Subcutaneous abdominal adipose tissue (tissue), 5 donors: ENCODE measurements at regions not wholly inside any gene's neighbourhood (a gene's known extent, or its start where the extent isn't known, plus 50 kb on each side); places are given as distances from the start of the nearest gene placed in this dataset.

Source experiments
- H3K27ac ChIP-seq: one replicate; pipeline ENCODE4 v1.7.0; 2013; ENCODE audit warnings: low read depth, mild to moderate bottlenecking, inconsistent platforms, low read length, moderate library complexity
- H3K27me3 ChIP-seq, 5 donors: one replicate each; pipeline ENCODE4 v1.7.0; 2013; ENCODE audit warnings: low read length in 5 of 5, inconsistent platforms in 1 of 5; ENCODE audit not compliant: control insufficient read depth in 5 of 5, insufficient read depth in 4 of 5
- H3K36me3 ChIP-seq, 5 donors: one replicate each; pipeline ENCODE4 v1.7.0; 2013; ENCODE audit warnings: low read length in 5 of 5; ENCODE audit not compliant: control insufficient read depth in 5 of 5, insufficient read depth in 5 of 5
- H3K4me1 ChIP-seq, 5 donors: one replicate each; pipeline ENCODE4 v1.7.0; 2013; ENCODE audit warnings: low read length in 5 of 5, mild to moderate bottlenecking in 3 of 5, moderate library complexity in 1 of 5; ENCODE audit not compliant: control insufficient read depth in 5 of 5, insufficient read depth in 5 of 5
- H3K4me3 ChIP-seq, 5 donors: one replicate each; pipeline ENCODE4 v1.7.0; 2013; ENCODE audit warnings: low read length in 5 of 5, low read depth in 1 of 5
- H3K9ac ChIP-seq, 5 donors: one replicate each; pipeline ENCODE4 v1.7.0; 2013; ENCODE audit warnings: low read length in 5 of 5, mild to moderate bottlenecking in 4 of 5, moderate library complexity in 3 of 5
- H3K9me3 ChIP-seq, 5 donors: one replicate each; pipeline ENCODE4 v1.7.0; 2013; ENCODE audit warnings: low read length in 5 of 5; ENCODE audit not compliant: control insufficient read depth in 5 of 5
- donor health status: healthy.
- donor health status: healthy.
- donor health status: healthy.
- donor health status: healthy.
- donor health status: healthy.

- H3K9me3 ChIP-seq, result peaks cover 3 to 19% (median 17%) of the 10 kb centered on the region in 5 donors
- H3K36me3 ChIP-seq, result no peaks in the 10 kb centered on the region
- no peaks in the 10 kb centered on the region for H3K4me1 ChIP-seq
- no peak overlapping the region for H3K4me3 ChIP-seq
- peaks cover 0 to 42% (median 13%) of the 10 kb centered on the region in 5 donors for H3K27me3 ChIP-seq
- no peak overlapping the region for H3K27ac ChIP-seq
- H3K9ac ChIP-seq, result no peak overlapping the region
These were observed 85.5 kb upstream of the PPP1R26 start for GRCh38 chr9:135394131-135394530.

GRCh38 chr9:135394699-135395645, 84.6 kb upstream of the PPP1R26 start:
- Histone ChIP-seq H3K4me1 (no peaks in the 10 kb centered on the region), H3K9ac (no peak overlapping the region), H3K27me3 (peaks cover 0 to 45% (median 14%) of the 10 kb centered on the region in 5 donors), H3K27ac (no peak overlapping the region), H3K4me3 (no peak overlapping the region), H3K36me3 (no peaks in the 10 kb centered on the region), H3K9me3 (peaks cover 3 to 19% (median 17%) of the 10 kb centered on the region in 5 donors)

- Histone ChIP-seq H3K9ac (no peak overlapping the region), H3K36me3 (no peaks in the 10 kb centered on the region), H3K9me3 (peaks cover 3 to 19% (median 17%) of the 10 kb centered on the region in 5 donors), H3K4me3 (no peak overlapping the region), H3K4me1 (no peaks in the 10 kb centered on the region), H3K27me3 (peaks cover 5 to 40% (median 12%) of the 10 kb centered on the region in 5 donors), H3K27ac (no peak overlapping the region)
These were observed 82.4 kb upstream of the PPP1R26 start for GRCh38 chr9:135397142-135397541.

DNA sequence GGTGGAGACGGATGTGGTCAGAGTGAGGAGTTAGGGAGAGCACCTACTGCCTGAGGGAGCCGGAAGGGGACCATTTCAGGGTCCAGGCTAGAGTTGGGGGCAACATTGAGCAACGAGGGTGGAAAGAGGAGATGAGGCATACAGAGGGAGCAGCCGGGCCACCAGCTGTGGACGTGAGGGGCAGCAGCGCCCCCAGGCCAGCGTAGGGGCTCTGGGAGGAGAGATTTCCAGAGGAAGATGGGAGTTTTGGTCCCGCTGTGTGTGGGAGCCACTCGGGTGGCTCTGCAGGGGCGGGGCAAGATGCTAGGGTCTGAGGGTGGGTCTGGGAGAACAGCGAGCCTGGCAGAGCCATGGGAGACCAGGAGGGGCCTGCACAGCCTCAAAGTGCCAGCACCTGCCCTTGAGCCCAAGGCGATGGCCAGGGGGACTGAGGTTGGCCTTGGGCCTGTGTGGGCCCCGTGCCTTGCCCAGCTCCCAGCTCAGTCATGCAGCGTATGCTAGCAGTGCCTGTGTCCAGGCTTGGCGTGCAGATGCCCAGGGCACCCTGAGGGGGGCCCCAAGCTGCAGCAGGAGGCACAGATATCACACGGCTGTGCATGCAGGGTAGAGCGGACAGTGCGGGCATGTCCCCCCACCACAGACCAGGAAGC, 80.5 kb upstream of the PPP1R26 start:
- no peaks in the 10 kb centered on the region for H3K4me1 ChIP-seq

DNA sequence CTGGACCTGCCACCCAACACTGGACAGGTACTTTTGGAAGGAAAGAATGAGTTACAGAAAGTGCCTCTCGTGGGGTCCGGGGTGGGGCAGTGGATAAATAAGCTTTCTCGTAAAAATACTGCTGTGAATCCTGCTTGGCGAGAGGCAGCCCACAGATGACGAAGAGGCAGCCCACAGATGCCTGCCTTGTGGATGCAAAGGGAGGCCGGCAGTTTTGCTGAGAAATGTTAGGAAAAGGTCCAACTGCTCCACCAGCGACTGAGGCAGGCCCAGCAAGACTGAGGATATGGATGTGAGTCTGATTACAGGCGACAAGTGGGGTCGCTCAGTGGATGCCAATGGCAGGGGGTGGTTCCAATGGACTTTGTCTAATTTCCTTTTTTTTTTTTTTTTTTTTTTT, 79.1 kb upstream of the PPP1R26 start:
- H3K4me1 ChIP-seq, result no peaks in the 10 kb centered on the region
- no peaks in the 10 kb centered on the region for H3K36me3 ChIP-seq
- peaks cover 15 to 27% (median 20%) of the 10 kb centered on the region in 5 donors for H3K27me3 ChIP-seq
- no peak overlapping the region for H3K27ac ChIP-seq
- no peak overlapping the region for H3K4me3 ChIP-seq
- peaks cover 3 to 19% (median 15%) of the 10 kb centered on the region in 5 donors for H3K9me3 ChIP-seq
- H3K9ac ChIP-seq, result no peak overlapping the region

More for the DNA sequence above, 80.5 kb upstream of the PPP1R26 start:
- H3K27ac ChIP-seq, result no peak overlapping the region
- H3K9me3 ChIP-seq, result peaks cover 3 to 19% (median 17%) of the 10 kb centered on the region in 5 donors
- no peak overlapping the region for H3K4me3 ChIP-seq
- peaks cover 10 to 33% (median 18%) of the 10 kb centered on the region in 5 donors for H3K27me3 ChIP-seq
- H3K9ac ChIP-seq, result no peak overlapping the region
- H3K36me3 ChIP-seq, result no peaks in the 10 kb centered on the region

- Histone ChIP-seq H3K27me3 (peaks cover 15 to 27% (median 23%) of the 10 kb centered on the region in 5 donors), H3K4me1 (no peaks in the 10 kb centered on the region), H3K4me3 (no peak overlapping the region), H3K9me3 (peaks cover 2 to 13% (median 11%) of the 10 kb centered on the region in 5 donors), H3K36me3 (no peaks in the 10 kb centered on the region), H3K27ac (no peak overlapping the region), H3K9ac (no peak overlapping the region)
These were observed 78.4 kb upstream of the PPP1R26 start for GRCh38 chr9:135401218-135401617.

DNA sequence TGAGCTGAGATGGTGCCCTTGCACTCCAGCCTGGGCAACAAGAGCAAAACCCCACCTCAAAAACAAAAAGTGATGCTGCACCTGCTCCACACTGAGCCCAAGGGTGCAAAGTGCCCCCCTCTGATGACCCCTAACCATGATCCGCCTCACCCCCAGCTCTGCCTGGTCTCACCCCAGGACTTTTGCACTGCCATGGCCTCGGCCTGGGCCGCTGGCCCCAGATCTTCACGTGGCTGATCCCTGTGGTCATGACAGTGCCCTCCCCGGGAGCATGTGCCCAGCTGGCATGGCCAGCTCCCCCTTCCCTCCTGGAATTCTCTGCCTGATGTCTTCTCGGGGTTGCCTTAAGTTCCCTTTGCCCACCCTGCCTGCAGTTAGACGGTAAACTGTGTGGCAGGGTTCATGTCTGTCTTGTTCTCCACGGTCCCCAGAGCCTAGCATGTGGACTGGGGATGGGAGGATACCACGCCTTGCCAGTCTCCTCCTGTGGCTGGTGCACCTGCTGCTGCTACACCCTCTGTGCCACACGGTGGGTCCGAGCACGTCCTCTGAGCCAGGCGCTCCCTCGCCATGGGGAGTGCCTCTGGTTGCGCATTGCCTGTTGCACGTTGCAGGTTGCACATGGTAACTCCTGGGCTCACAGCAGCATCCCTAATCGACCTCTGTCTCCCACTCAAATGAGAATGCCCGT, 77.4 kb upstream of the PPP1R26 start:
- no peak overlapping the region for H3K9ac ChIP-seq
- H3K4me3 ChIP-seq, result no peak overlapping the region
- no peaks in the 10 kb centered on the region for H3K4me1 ChIP-seq
- peaks cover 0 to 3% (median 2%) of the 10 kb centered on the region in 5 donors for H3K9me3 ChIP-seq
- H3K27me3 ChIP-seq, result peaks cover 15 to 28% (median 23%) of the 10 kb centered on the region in 5 donors
- H3K27ac ChIP-seq, result no peak overlapping the region
- no peaks in the 10 kb centered on the region for H3K36me3 ChIP-seq

DNA sequence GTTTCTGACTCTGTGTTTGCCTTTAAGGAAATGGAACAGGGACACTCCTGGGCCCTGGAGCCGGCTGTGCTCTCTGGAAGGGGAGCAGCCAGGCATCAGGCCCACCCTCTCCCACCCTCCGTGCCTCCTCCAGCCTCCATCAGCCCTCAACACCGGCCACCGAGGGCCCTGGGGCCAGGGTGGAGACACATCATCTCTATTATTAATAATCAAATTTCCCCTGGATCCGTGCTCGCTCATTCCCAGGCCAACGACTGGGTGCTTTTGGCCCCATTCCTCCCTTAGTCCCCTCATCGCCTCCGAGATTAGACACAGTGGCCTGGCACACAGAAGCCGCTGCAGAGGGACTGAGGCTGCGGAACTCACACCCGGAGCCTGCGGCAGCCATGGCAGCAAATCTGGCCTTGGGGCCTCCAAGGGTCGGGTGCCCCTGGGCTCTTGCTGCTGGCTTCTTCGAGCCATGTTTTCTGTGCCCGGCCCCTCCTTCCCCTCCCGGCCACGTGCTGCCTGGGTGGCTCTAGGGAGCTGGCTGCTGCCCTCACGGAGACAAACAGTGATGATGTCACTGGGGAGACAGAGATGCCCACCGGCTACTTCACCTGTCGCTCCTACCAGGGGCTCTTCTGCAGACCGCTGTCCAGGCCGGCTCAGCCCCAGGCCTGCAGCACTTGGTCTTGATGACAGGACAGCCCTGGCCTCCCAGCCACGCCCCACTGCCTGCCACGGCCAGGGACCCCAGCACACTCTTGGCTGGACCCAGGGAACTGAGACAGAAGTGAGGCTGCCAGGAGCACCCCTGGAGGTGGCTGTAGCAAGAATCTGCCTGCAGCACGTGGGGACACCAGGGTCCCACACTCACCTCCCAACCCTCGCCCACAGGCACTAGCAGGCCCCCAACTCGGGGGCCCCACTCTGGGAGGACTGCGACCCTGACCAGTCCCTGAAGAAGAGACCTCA, 76.6 kb upstream of the PPP1R26 start:
- no peak overlapping the region for H3K27ac ChIP-seq
- peaks cover 15 to 31% (median 21%) of the 10 kb centered on the region in 5 donors for H3K27me3 ChIP-seq
- H3K4me1 ChIP-seq, result no peaks in the 10 kb centered on the region
- H3K9me3 ChIP-seq, result peaks cover 0 to 8% (median 2%) of the 10 kb centered on the region in 5 donors
- H3K9ac ChIP-seq, result no peak overlapping the region
- no peaks in the 10 kb centered on the region for H3K36me3 ChIP-seq
- H3K4me3 ChIP-seq, result no peak overlapping the region
